HEK293 (cell line): ENCODE measurements at regions not wholly inside any gene's neighbourhood (a gene's known extent, or its start where the extent isn't known, plus 50 kb on each side); places are given as distances from the start of the nearest gene placed in this dataset.

Experiments used
- CTCF ChIA-PET: fragments of 350-600 bp; formaldehyde crosslinking; extraction: SDS; loops from one replicate; lab custom pipeline; 2021; ENCODE audit warnings: antibody characterized with exemption; lab: Yijun Ruan, JAX
- POLR2A ChIA-PET: fragments of 300-600 bp; formaldehyde crosslinking; extraction: SDS; loops from one replicate; lab custom pipeline; 2020; ENCODE audit warnings: antibody characterized with exemption, inconsistent platforms; lab: Yijun Ruan, JAX
- H3K27ac ChIP-seq: fragments of 200-500 bp; sonication (Bioruptor generic); 2 replicates; pipeline ENCODE4 v1.5.1; 2014; ENCODE audit warnings: low read depth, low read length, control low read depth, inconsistent platforms; ENCODE audit errors: extremely low read depth
- H3K36me3 ChIP-seq, 2 experiments: fragments of 200-500 bp in 1 of 2; sonication (Bioruptor generic) in 1 of 2; 1 replicate in 1 of 2; 2 replicates in 1 of 2; pipeline ENCODE4 v1.5.1; 2014 to 2017; ENCODE audit warnings: inconsistent platforms in 2 of 2, low read length in 2 of 2; ENCODE audit not compliant: control insufficient read depth in 2 of 2, insufficient read depth in 1 of 2
- H3K4me1 ChIP-seq: fragments of 200-500 bp; sonication (Bioruptor generic); 2 replicates; pipeline ENCODE4 v1.5.1; 2014; ENCODE audit warnings: mild to moderate bottlenecking, low read length, inconsistent platforms; ENCODE audit not compliant: control insufficient read depth, insufficient read depth
- H3K4me3 ChIP-seq: 2 replicates; pipeline ENCODE4 v1.5.1; 2011; ENCODE audit warnings: low read depth, mild to moderate bottlenecking, control low read depth, low read length, moderate library complexity
- H3K9me3 ChIP-seq: fragments of 200-500 bp; sonication (Bioruptor generic); 2 replicates; pipeline ENCODE4 v1.5.1; 2014; ENCODE audit warnings: low read depth, low read length, inconsistent platforms; ENCODE audit not compliant: control insufficient read depth, insufficient read depth
- INSM2 ChIP-seq: fragments of 450-650 bp; formaldehyde crosslinking; IDR thresholded peaks from 2 replicates; pipeline ENCODE4 v1.5.1; 2016; ENCODE audit warnings: missing biosample characterization, missing genetic modification characterization
- KLF10 ChIP-seq: fragments of 450-650 bp; IDR thresholded peaks from 2 replicates; pipeline ENCODE4 v1.5.1; 2018; ENCODE audit warnings: missing biosample characterization, mild to moderate bottlenecking, missing genetic modification characterization
- MYNN ChIP-seq: fragments of 450-650 bp; formaldehyde crosslinking; IDR thresholded peaks from 2 replicates; pipeline ENCODE4 v1.5.1; 2016; ENCODE audit warnings: missing biosample characterization, missing genetic modification characterization, borderline replicate concordance
- OSR2 ChIP-seq: fragments of 450-650 bp; formaldehyde crosslinking; IDR thresholded peaks from 2 replicates; pipeline ENCODE4 v1.5.1; 2016; ENCODE audit warnings: missing biosample characterization, missing genetic modification characterization
- PRDM6 ChIP-seq: fragments of 450-650 bp; formaldehyde crosslinking; IDR thresholded peaks from 2 replicates; pipeline ENCODE4 v1.5.1; 2017; ENCODE audit warnings: missing biosample characterization, missing genetic modification characterization
- TRIM28 ChIP-seq: IDR thresholded peaks from 2 replicates; pipeline ENCODE4 v1.6.1; 2011; ENCODE audit warnings: low read length, control low read depth, borderline replicate concordance
- ZBTB21 ChIP-seq: fragments of 450-650 bp; formaldehyde crosslinking; IDR thresholded peaks from 2 replicates; pipeline ENCODE4 v1.5.1; 2017; ENCODE audit warnings: missing biosample characterization, missing genetic modification characterization
- ZBTB6 ChIP-seq: fragments of 450-650 bp; formaldehyde crosslinking; IDR thresholded peaks from 2 replicates; pipeline ENCODE4 v1.5.1; 2017; ENCODE audit warnings: missing biosample characterization, missing genetic modification characterization
- ZFP3 ChIP-seq: fragments of 450-650 bp; formaldehyde crosslinking; IDR thresholded peaks from 2 replicates; pipeline ENCODE4 v1.5.1; 2016; ENCODE audit warnings: low read depth, missing biosample characterization, missing genetic modification characterization
- ZNF10 ChIP-seq: fragments of 450-650 bp; formaldehyde crosslinking; IDR thresholded peaks from 2 replicates; pipeline ENCODE4 v1.5.1; 2017; ENCODE audit warnings: missing biosample characterization, missing genetic modification characterization
- ZNF114 ChIP-seq: fragments of 450-650 bp; formaldehyde crosslinking; IDR thresholded peaks from 2 replicates; pipeline ENCODE4 v1.5.0; 2017; ENCODE audit warnings: missing biosample characterization, missing genetic modification characterization
- ZNF140 ChIP-seq: fragments of 450-650 bp; formaldehyde crosslinking; IDR thresholded peaks from 2 replicates; pipeline ENCODE4 v1.5.1; 2016; ENCODE audit warnings: missing biosample characterization, missing genetic modification characterization
- ZNF155 ChIP-seq: fragments of 450-650 bp; formaldehyde crosslinking; IDR thresholded peaks from 2 replicates; pipeline ENCODE4 v1.5.1; 2016; ENCODE audit warnings: missing biosample characterization, missing genetic modification characterization
- ZNF221 ChIP-seq: fragments of 450-650 bp; formaldehyde crosslinking; IDR thresholded peaks from 2 replicates; pipeline ENCODE4 v1.5.1; 2017; ENCODE audit warnings: missing biosample characterization, missing genetic modification characterization, borderline replicate concordance
- ZNF350 ChIP-seq: fragments of 450-650 bp; formaldehyde crosslinking; IDR thresholded peaks from 2 replicates; pipeline ENCODE4 v1.5.0; 2017; ENCODE audit warnings: missing biosample characterization, mild to moderate bottlenecking, missing genetic modification characterization
- ZNF416 ChIP-seq: fragments of 450-650 bp; formaldehyde crosslinking; IDR thresholded peaks from 2 replicates; pipeline ENCODE4 v1.5.1; 2016; ENCODE audit warnings: missing biosample characterization, missing genetic modification characterization
- ZNF423 ChIP-seq: fragments of 450-650 bp; formaldehyde crosslinking; IDR thresholded peaks from 2 replicates; pipeline ENCODE4 v1.5.1; 2016; ENCODE audit warnings: missing biosample characterization, missing genetic modification characterization
- ZNF433 ChIP-seq: fragments of 450-650 bp; formaldehyde crosslinking; IDR thresholded peaks from 2 replicates; pipeline ENCODE4 v1.5.1; 2016; ENCODE audit warnings: missing biosample characterization, missing genetic modification characterization, low read depth
- ZNF510 ChIP-seq: fragments of 450-650 bp; formaldehyde crosslinking; IDR thresholded peaks from 2 replicates; pipeline ENCODE4 v1.5.1; 2018; ENCODE audit warnings: mild to moderate bottlenecking, missing genetic modification characterization, missing biosample characterization; ENCODE audit not compliant: insufficient replicate concordance
- ZNF621 ChIP-seq: fragments of 450-650 bp; formaldehyde crosslinking; IDR thresholded peaks from 2 replicates; pipeline ENCODE4 v1.5.1; 2017; ENCODE audit warnings: missing biosample characterization, missing genetic modification characterization
- ZNF626 ChIP-seq: fragments of 450-650 bp; sonication (Bioruptor Pico); formaldehyde crosslinking; IDR thresholded peaks from 2 replicates; pipeline ENCODE4 v1.5.1; 2018; ENCODE audit warnings: missing biosample characterization, missing genetic modification characterization, inconsistent platforms
- ZSCAN16 ChIP-seq: fragments of 450-650 bp; formaldehyde crosslinking; IDR thresholded peaks from 2 replicates; pipeline ENCODE4 v1.5.1; 2016; ENCODE audit warnings: missing biosample characterization, missing genetic modification characterization

- TF ChIP-seq ZFP3 (tag by site-specific recombination) (no peak), ZNF155 (no peak), ZNF350 (tag by site-specific recombination) (no peak), ZNF423 (no peak), ZNF433 (tag by site-specific recombination) (no peak), ZSCAN16 (tag by site-specific recombination) (no peak)
- TF ChIP-seq, all 188 proteins: peak for 0
These were observed 101.4 kb upstream of the PDE4B start (continued) for GRCh38 chr1:65691152-65691900.

GRCh38 chr1:65691972-65692371, 100.7 kb upstream of the PDE4B start:
- H3K4me1 ChIP-seq, result 0 out of 2 replicates have a peak, but pooled peaks cover 2% of the 10 kb centered on the region
- no peaks in the 10 kb centered on the region for H3K36me3 ChIP-seq
- H3K4me3 ChIP-seq, result no peak overlapping the region
- H3K9me3 ChIP-seq, result no peaks in the 10 kb centered on the region
- TF ChIP-seq ZNF10 (tag by site-specific recombination), result no peak
- no peak for TF ChIP-seq ZNF626 (tag by site-specific recombination)
- TF ChIP-seq ZNF114, result no peak
- no peak for TF ChIP-seq ZBTB6 (tag by site-specific recombination)
- TF ChIP-seq ZBTB21 (tag by site-specific recombination), result no peak
- TF ChIP-seq PRDM6, result no peak
- TF ChIP-seq MYNN (tag by site-specific recombination), result no peak
- no peak for TF ChIP-seq KLF10
- TF ChIP-seq INSM2 (tag by site-specific recombination), result no peak
- TF ChIP-seq ZNF221 (tag by site-specific recombination), result no peak
- no peak for TF ChIP-seq ZNF510 (tag by site-specific recombination)
- no peak for TF ChIP-seq OSR2 (tag by site-specific recombination)
- TF ChIP-seq ZNF621 (tag by site-specific recombination), result no peak
- no peak for TF ChIP-seq ZNF140 (tag by site-specific recombination)
- TF ChIP-seq TRIM28, result no peak
- TF ChIP-seq ZNF416 (tag by site-specific recombination), result no peak
- POLR2A ChIA-PET, result no interaction called here
- CTCF ChIA-PET, result interaction anchor here (0.6 to 1.7 kb wide), 3 partner anchors 50 to 975 kb away, joined by 3 to 4 read pairs (median 3); no protein-coding TSS in a partner anchor
- no peak overlapping the region for H3K27ac ChIP-seq
